Jurkat, Clone E6-1 (cell line): ENCODE measurements at regions not wholly inside any gene's neighbourhood (a gene's known extent, or its start where the extent isn't known, plus 50 kb on each side); places are given as distances from the start of the nearest gene placed in this dataset.
"Not testable (repeated sequence)": the region's sequence is repeated elsewhere in the genome, so short reads cannot be mapped to it uniquely, and the experiment has no call there.

Source experiments
- DNase-seq: peaks from one replicate; pipeline ENCODE4 v3.0.0-alpha.2; 2011; ENCODE audit warnings: low read depth, low spot score
- H3K4me3 ChIP-seq: 2 replicates; pipeline ENCODE4 v1.5.1; 2011; ENCODE audit warnings: mild to moderate bottlenecking, low read length, control low read depth, moderate library complexity

GRCh38 chr2:16739778-16740581 lies 74.3 kb upstream of the CYRIA start:
- DNase-seq: no peak
- H3K4me3 ChIP-seq: no peak overlapping the region

GRCh38 chr2:16738361-16739225 lies 73.0 kb upstream of the CYRIA start:
- H3K4me3 ChIP-seq: no peak overlapping the region
- no peak for DNase-seq

DNA sequence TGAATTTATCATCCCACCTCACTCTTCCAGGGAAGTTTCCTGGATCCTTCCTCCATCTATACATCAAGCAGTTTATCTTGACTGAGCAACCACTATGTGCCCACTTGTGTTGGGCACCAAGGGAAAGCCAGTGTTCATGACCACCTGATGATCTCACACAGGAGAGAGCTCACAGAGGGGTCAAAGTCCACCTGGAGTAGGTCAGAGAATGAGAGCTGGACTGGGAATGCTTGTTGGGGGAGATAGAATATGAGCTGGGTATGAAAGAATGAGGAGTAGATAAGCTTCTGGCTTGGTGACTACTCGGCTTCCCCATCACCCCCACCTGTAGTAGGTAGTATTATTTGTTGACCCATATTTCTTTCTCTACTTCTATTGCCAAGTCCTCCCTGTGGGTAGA lies 72.2 kb upstream of the CYRIA start:
- no peak for DNase-seq
- H3K4me3 ChIP-seq: no peak overlapping the region

GRCh38 chr2:16736633-16737032 lies 71.0 kb upstream of the CYRIA start:
- no peak overlapping the region for H3K4me3 ChIP-seq
- no peak for DNase-seq

- no peak overlapping the region for H3K4me3 ChIP-seq
- DNase-seq: no peak
These were observed 63.7 kb upstream of the CYRIA start for GRCh38 chr2:16729335-16729734.

GRCh38 chr2:16728351-16729136 lies 62.9 kb upstream of the CYRIA start:
- H3K4me3 ChIP-seq: no peak overlapping the region

GRCh38 chr2:16727849-16728248 lies 62.2 kb upstream of the CYRIA start:
- DNase-seq, H3K4me3 ChIP-seq: not testable (repeated sequence)

More at GRCh38 chr2:16728351-16729136, 62.9 kb upstream of the CYRIA start:
- DNase-seq: no peak

- H3K4me3 ChIP-seq: no peak overlapping the region
- no peak for DNase-seq
These were observed 61.6 kb upstream of the CYRIA start for GRCh38 chr2:16727256-16727655.

DNA sequence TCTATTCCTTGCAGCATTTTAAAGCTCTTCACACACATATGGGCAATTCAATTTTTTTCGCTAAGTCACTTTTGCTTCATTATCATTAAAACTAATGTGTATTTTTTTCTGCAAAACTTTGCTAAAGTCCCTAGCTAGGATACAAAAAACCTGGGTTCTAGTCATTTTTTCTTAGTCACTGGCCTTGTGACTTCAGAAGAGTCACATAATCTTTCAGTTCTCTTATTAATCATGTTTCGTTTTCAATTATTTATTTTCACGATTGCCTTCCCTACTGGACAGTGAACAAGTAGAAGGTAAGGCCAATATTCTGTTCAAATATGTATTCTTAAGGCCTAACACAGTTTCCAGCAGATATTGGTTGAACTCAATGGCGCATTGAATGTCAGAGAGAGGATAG lies 60.9 kb upstream of the CYRIA start:
- no peak for DNase-seq
- no peak overlapping the region for H3K4me3 ChIP-seq

DNA sequence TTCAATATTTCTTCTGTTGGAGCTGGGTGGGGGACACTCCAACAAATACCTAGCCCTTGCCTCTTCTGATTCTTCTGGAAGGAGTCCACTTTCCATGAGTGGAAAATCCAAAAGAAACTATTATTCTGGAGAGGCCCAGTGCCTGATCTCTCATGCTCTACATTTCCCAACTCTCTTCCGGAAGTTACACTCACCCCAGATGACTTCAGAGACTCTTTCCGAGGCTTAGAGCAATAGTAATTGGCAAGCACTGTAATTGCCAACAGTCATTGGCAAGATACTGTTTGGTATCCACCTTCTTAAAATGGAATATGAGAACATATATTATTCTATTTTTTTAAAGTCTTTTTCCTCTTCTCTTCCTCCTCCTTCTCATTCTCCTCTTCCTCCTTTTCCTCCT lies 60.5 kb upstream of the CYRIA start:
- no peak overlapping the region for H3K4me3 ChIP-seq
- DNase-seq: no peak

DNA sequence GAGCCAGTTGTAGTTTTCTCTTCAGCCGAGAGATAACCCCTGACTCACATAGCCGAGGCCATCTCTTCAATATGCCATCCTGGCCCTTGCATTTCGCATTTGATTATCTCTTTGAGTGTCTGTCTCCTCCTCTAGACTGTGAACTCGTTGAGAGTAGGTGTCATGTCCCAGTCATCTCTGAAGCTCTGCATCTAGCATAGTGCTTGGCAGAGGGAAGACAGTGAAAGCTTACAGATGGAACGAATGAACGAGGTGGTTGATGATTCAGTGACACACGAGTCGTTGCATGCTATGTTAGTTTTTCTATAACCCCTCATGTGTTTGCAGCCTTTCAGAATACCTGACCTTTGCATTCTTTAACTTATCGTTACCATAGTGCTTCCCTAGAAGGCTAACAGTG lies 59.9 kb upstream of the CYRIA start:
- no peak overlapping the region for H3K4me3 ChIP-seq
- no peak for DNase-seq

DNA sequence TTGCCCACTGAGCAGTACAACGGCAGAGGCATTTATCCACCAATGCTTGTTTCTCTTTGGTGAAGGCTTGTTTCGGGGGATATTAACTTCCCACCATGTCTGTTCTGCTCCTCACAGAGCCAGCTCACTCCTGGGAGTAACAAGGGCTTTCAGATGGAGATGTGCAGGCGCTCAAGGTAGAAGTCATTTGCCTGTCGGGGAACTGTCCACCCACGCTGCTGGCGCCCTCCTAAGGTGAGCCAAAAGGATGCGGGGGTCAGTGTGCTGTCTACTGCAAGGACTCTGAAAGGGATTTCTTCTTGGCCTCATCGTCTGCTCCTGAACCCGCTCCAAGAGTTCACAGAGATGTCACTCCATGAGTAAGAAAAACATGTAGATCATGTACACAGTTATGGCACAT lies 57.0 kb upstream of the CYRIA start:
- H3K4me3 ChIP-seq: no peak overlapping the region
- DNase-seq: no peak

DNA sequence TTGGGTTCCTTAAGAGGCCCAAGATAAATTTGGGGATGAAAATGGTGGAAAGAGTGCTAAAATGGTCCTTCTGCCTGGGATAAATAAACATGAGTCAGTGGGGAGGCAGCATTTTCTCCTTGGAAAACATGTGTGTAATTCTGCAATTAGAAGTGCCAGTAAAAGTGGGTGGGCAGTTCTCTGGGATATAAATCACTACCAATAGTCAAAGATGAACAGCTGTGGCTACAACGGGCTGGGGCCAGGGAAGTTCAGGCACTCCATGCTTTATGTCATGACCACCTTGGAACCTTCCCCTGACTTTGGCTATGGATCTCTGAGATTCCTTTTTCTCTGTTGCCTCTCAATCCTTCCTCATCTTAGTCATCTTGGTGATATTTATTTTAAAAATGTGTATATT lies 56.5 kb upstream of the CYRIA start:
- H3K4me3 ChIP-seq: no peak overlapping the region
- DNase-seq: no peak

- not testable (repeated sequence) for DNase-seq, H3K4me3 ChIP-seq
These were observed 55.9 kb upstream of the CYRIA start for GRCh38 chr2:16721529-16721928.

- not testable (repeated sequence) for H3K4me3 ChIP-seq, DNase-seq
These were observed 55.1 kb upstream of the CYRIA start for GRCh38 chr2:16720737-16721136.

DNA sequence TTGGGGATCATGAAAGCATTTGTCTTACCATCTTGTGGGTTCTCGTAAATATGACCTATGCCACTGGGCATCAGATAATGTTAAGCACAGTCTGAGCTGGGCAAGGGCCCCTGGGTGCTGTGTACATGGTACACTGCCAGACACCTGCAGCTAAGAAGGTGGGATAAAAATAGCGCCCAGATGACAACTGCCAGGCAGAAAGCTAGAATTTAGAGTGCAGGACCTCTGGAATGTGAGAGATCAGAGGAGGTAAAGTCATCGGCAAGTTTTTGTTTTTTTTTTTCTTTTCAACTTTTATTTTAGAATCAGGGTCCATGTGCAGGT lies 53.8 kb upstream of the CYRIA start:
- DNase-seq: no peak
- H3K4me3 ChIP-seq: no peak overlapping the region

- DNase-seq: no peak
- no peak overlapping the region for H3K4me3 ChIP-seq
These were observed 53.2 kb upstream of the CYRIA start for GRCh38 chr2:16718576-16719484.

DNA sequence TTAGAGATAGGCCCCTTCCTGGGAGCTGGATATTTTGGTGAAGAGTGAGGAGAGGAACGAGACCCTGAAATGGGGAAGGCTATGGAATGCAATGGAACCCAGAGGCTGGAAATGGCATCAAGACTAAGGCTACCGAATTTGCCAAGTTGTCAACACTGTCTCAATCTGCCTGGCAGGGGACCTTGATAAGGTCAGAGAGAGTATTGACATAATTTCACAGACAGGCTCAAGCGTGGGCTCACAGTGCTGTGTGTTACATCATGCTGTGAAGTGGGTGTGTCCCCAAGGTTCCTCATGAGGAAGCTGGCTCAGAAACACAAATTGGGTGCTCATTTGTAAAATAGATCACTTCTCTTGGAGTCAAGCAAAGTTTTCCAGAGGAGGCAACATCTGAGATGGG lies 51.8 kb upstream of the CYRIA start:
- H3K4me3 ChIP-seq: no peak overlapping the region
- DNase-seq: no peak

GRCh38 chr2:16716944-16717343 lies 51.3 kb upstream of the CYRIA start:
- H3K4me3 ChIP-seq: no peak overlapping the region
- no peak for DNase-seq
